IMR-90 (cell line): ENCODE measurements at regions not wholly inside any gene's neighbourhood (a gene's known extent, or its start where the extent isn't known, plus 50 kb on each side); places are given as distances from the start of the nearest gene placed in this dataset.

Experiments
- ATAC-seq: fragments of 200-7000 bp; cut with Tn5 transposase; 2 replicates; pipeline ENCODE4 v1.9.1; 2020; ENCODE audit warnings: low read depth, mild to moderate bottlenecking, moderate library complexity
- BruUV-seq: library from RNA; stranded (reverse); fragments of 400-500 nt; replicated peaks from 2 replicates; lab custom pipeline; 2021; lab: Mats Ljungman, UMichigan
- CTCF ChIA-PET: fragments of 300-600 bp; formaldehyde crosslinking; extraction: SDS; loops from one replicate; lab custom pipeline; 2021; ENCODE audit warnings: antibody characterized with exemption; lab: Yijun Ruan, JAX
- POLR2A ChIA-PET: fragments of 300-600 bp; sonication (Branson Sonifier 250); formaldehyde crosslinking; loops from one replicate; lab custom pipeline; 2022; ENCODE audit warnings: antibody characterized with exemption; ENCODE audit not compliant: unreplicated experiment; lab: Charles Lee
- DNase-seq: peaks from one replicate; pipeline ENCODE4 v3.0.0; 2013
- H2AFZ ChIP-seq: replicated peaks from 2 replicates; pipeline ENCODE3; 2013; ENCODE audit warnings: low read length, mild to moderate bottlenecking; ENCODE audit not compliant: poor library complexity
- H2AK5ac ChIP-seq: 2 replicates; pipeline ENCODE4 v1.6.1; 2013; ENCODE audit warnings: low read depth, low read length, inconsistent platforms
- H2AK9ac ChIP-seq: replicated peaks from 2 replicates; pipeline ENCODE3; 2013; ENCODE audit warnings: mild to moderate bottlenecking, low read depth, low read length, moderate library complexity; ENCODE audit not compliant: poor library complexity
- H2BK120ac ChIP-seq: 2 replicates; pipeline ENCODE4 v1.6.1; 2013; ENCODE audit warnings: low read depth, low read length, inconsistent platforms
- H2BK15ac ChIP-seq: 3 replicates; pipeline ENCODE4 v1.6.1; 2013; ENCODE audit warnings: low read depth, low read length, inconsistent platforms
- H2BK20ac ChIP-seq: 2 replicates; pipeline ENCODE4 v1.6.1; 2013; ENCODE audit warnings: low read depth, mild to moderate bottlenecking, inconsistent platforms, low read length, moderate library complexity
- H2BK5ac ChIP-seq: 2 replicates; pipeline ENCODE4 v1.6.1; 2013; ENCODE audit warnings: mild to moderate bottlenecking, low read depth, low read length, inconsistent platforms; ENCODE audit not compliant: poor library complexity, severe bottlenecking
- H3K14ac ChIP-seq: replicated peaks from 2 replicates; pipeline ENCODE4 v1.6.1; 2013; ENCODE audit warnings: low read depth, low read length, inconsistent platforms
- H3K18ac ChIP-seq: 2 replicates; pipeline ENCODE4 v1.6.1; 2013; ENCODE audit warnings: low read depth, low read length, control low read depth
- H3K23ac ChIP-seq: 2 replicates; pipeline ENCODE4 v1.6.1; 2013; ENCODE audit warnings: low read depth, low read length, inconsistent platforms
- H3K27ac ChIP-seq: 2 replicates; pipeline ENCODE4 v1.5.1; 2013; ENCODE audit warnings: mild to moderate bottlenecking, control low read depth, low read length; ENCODE audit not compliant: insufficient read depth
- H3K27me3 ChIP-seq: 2 replicates; pipeline ENCODE4 v1.6.1; 2013; ENCODE audit warnings: low read length; ENCODE audit not compliant: control insufficient read depth, insufficient read depth
- H3K36me3 ChIP-seq: 2 replicates; pipeline ENCODE4 v1.6.1; 2013; ENCODE audit warnings: low read length, mixed read lengths; ENCODE audit not compliant: control insufficient read depth, insufficient read depth
- H3K4ac ChIP-seq: 2 replicates; pipeline ENCODE4 v1.6.1; 2013; ENCODE audit warnings: low read depth, low read length, inconsistent platforms
- H3K4me1 ChIP-seq: 2 replicates; pipeline ENCODE4 v1.6.1; 2013; ENCODE audit warnings: low read length, mixed read lengths; ENCODE audit not compliant: control insufficient read depth, insufficient read depth
- H3K4me2 ChIP-seq: 2 replicates; pipeline ENCODE4 v1.6.1; 2013; ENCODE audit warnings: low read depth, mild to moderate bottlenecking, control low read depth, low read length, moderate library complexity
- H3K4me3 ChIP-seq: 2 replicates; pipeline ENCODE4 v1.5.1; 2013; ENCODE audit warnings: low read depth, mild to moderate bottlenecking, control low read depth, low read length, moderate library complexity; ENCODE audit not compliant: insufficient read depth
- H3K56ac ChIP-seq: 2 replicates; pipeline ENCODE4 v1.6.1; 2013; ENCODE audit warnings: low read length, inconsistent platforms; ENCODE audit not compliant: insufficient read depth; ENCODE audit errors: extremely low read depth
- H3K79me1 ChIP-seq, 2 experiments: 2 replicates each; pipeline ENCODE4 v1.6.1; 2013; ENCODE audit warnings: low read length in 2 of 2, inconsistent platforms in 1 of 2, low read depth in 1 of 2
- H3K9ac ChIP-seq: 2 replicates; pipeline ENCODE4 v1.6.1; 2013; ENCODE audit warnings: low read depth, low read length, control low read depth
- H3K9me1 ChIP-seq: 2 replicates; pipeline ENCODE4 v1.6.1; 2013; ENCODE audit warnings: low read length, inconsistent platforms; ENCODE audit not compliant: insufficient read depth
- H3K9me3 ChIP-seq: 2 replicates; pipeline ENCODE4 v1.6.1; 2013; ENCODE audit warnings: low read length; ENCODE audit not compliant: control insufficient read depth, insufficient read depth
- H4K20me1 ChIP-seq: 2 replicates; pipeline ENCODE4 v1.6.1; 2013; ENCODE audit warnings: low read length, inconsistent platforms; ENCODE audit not compliant: insufficient read depth
- H4K5ac ChIP-seq: 2 replicates; pipeline ENCODE4 v1.6.1; 2013; ENCODE audit warnings: mild to moderate bottlenecking, low read depth, low read length, control low read depth
- H4K8ac ChIP-seq, 2 experiments: 2 replicates each; pipeline ENCODE4 v1.6.1; 2013; ENCODE audit warnings: low read depth in 2 of 2, low read length in 2 of 2, control low read depth in 1 of 2, inconsistent platforms in 1 of 2
- H4K91ac ChIP-seq: 2 replicates; pipeline ENCODE4 v1.6.1; 2013; ENCODE audit warnings: low read depth, low read length, inconsistent platforms; ENCODE audit not compliant: insufficient read depth
- BHLHE40 ChIP-seq: fragments of 150-350 bp; IDR thresholded peaks from 2 replicates; pipeline ENCODE4 v1.6.1; 2016; ENCODE audit warnings: mild to moderate bottlenecking, low read depth, low read length
- CEBPB ChIP-seq: IDR thresholded peaks from 2 replicates; pipeline ENCODE4 v1.6.1; 2012; ENCODE audit warnings: low read depth, low read length, improper control_type of control experiment
- CHD1 ChIP-seq: IDR thresholded peaks from 2 replicates; pipeline ENCODE4 v1.6.1; 2012; ENCODE audit warnings: low read depth, low read length, improper control_type of control experiment
- CTCF ChIP-seq: conservative IDR thresholded peaks from 2 replicates; pipeline ENCODE4 v1.5.1; 2012; ENCODE audit warnings: mild to moderate bottlenecking, low read depth, low read length, improper control_type of control experiment
- ELK1 ChIP-seq: fragments of 150-350 bp; IDR thresholded peaks from 2 replicates; pipeline ENCODE4 v1.6.1; 2016; ENCODE audit warnings: low read depth, mild to moderate bottlenecking, low read length, moderate library complexity, borderline replicate concordance
- FOS ChIP-seq: fragments of 150-350 bp; IDR thresholded peaks from 2 replicates; pipeline ENCODE4 v1.6.1; 2016; ENCODE audit warnings: low read depth, low read length
- MAFK ChIP-seq: IDR thresholded peaks from 2 replicates; pipeline ENCODE4 v1.6.1; 2012; ENCODE audit warnings: low read depth, low read length, improper control_type of control experiment
- MAZ ChIP-seq: IDR thresholded peaks from 2 replicates; pipeline ENCODE4 v1.6.1; 2012; ENCODE audit warnings: low read depth, mild to moderate bottlenecking, low read length, improper control_type of control experiment, moderate library complexity, borderline replicate concordance
- MXI1 ChIP-seq: IDR thresholded peaks from 2 replicates; pipeline ENCODE4 v1.6.1; 2012; ENCODE audit warnings: low read depth, mild to moderate bottlenecking, low read length, moderate library complexity, borderline replicate concordance
- NFE2L2 ChIP-seq: fragments of 150-350 bp; IDR thresholded peaks from 2 replicates; pipeline ENCODE4 v1.6.1; 2016; ENCODE audit warnings: low read depth, mild to moderate bottlenecking, low read length
- POLR2A ChIP-seq: IDR thresholded peaks from 2 replicates; pipeline ENCODE4 v1.6.1; 2012; ENCODE audit warnings: mild to moderate bottlenecking, low read depth, low read length
- RAD21 ChIP-seq: IDR thresholded peaks from 2 replicates; pipeline ENCODE4 v1.6.1; 2012; ENCODE audit warnings: low read length, improper control_type of control experiment
- RCOR1 ChIP-seq: IDR thresholded peaks from 2 replicates; pipeline ENCODE4 v1.6.1; 2012; ENCODE audit warnings: mild to moderate bottlenecking, low read length, improper control_type of control experiment; ENCODE audit not compliant: insufficient replicate concordance
- RFX5 ChIP-seq: IDR thresholded peaks from 2 replicates; pipeline ENCODE4 v1.8.0; 2012; ENCODE audit warnings: low read depth, mild to moderate bottlenecking, low read length, moderate library complexity
- SMC3 ChIP-seq: fragments of 150-350 bp; IDR thresholded peaks from 2 replicates; pipeline ENCODE4 v1.6.1; 2016; ENCODE audit warnings: low read depth, mild to moderate bottlenecking, antibody characterized with exemption, low read length, moderate library complexity
- USF2 ChIP-seq: fragments of 150-350 bp; IDR thresholded peaks from 2 replicates; pipeline ENCODE4 v1.6.1; 2017; ENCODE audit warnings: mild to moderate bottlenecking, antibody characterized with exemption, low read length, low read depth
- WGBS, 2 experiments: methylation state at CpG; one replicate each; pipeline versions ENCODE4 v1.1.5 to v1.1.7; 2013; ENCODE audit warnings: missing lambda C conversion rate in 2 of 2; ENCODE audit not compliant: insufficient read length in 1 of 2; ENCODE audit errors: extremely low coverage in 2 of 2; 5-methylcytosine and 5-hydroxymethylcytosine counted together
- dilution Hi-C: fragments of 300-500 bp; cut with HindIII; formaldehyde crosslinking; loops from one replicate; pipeline ENCODE4 v1.14.3; 2018; ENCODE audit warnings: low sequenced_read_pairs; ENCODE audit not compliant: unreplicated experiment
- in situ Hi-C: fragments of 300-500 bp; cut with MboI; formaldehyde crosslinking; loops from 3 replicates; pipeline ENCODE4 v1.14.3; 2019; ENCODE audit warnings: low sequenced_read_pairs, inconsistent platforms, mixed read lengths
- intact Hi-C: fragments of 100-400 bp; cut with micrococcal nuclease; formaldehyde crosslinking; loops from 2 replicates; pipeline ENCODE4 v1.10.0; 2022

- Histone ChIP-seq H3K4me1 (no peaks in the 10 kb centered on the region), H4K5ac (no peak overlapping the region), H3K9me1 (no peaks in the 10 kb centered on the region), H3K18ac (no peak overlapping the region), H3K79me1 (no peaks in the 10 kb centered on the region), H4K91ac (no peak overlapping the region), H3K23ac (no peak overlapping the region), H3K27me3 (peaks cover 18% of the 10 kb centered on the region), H2BK20ac (no peak overlapping the region), H2BK5ac (no peak overlapping the region), H3K4me3 (no peak overlapping the region), H4K8ac (no peak overlapping the region), H3K27ac (no peak overlapping the region), H3K14ac (no peak overlapping the region), H3K4ac (no peak overlapping the region), H2BK15ac (no peak overlapping the region), H2AK5ac (no peak overlapping the region), H3K9me3 (no peaks in the 10 kb centered on the region), H3K9ac (no peak overlapping the region), H4K20me1 (no peaks in the 10 kb centered on the region), H3K56ac (no peak overlapping the region), H3K4me2 (no peak overlapping the region), H2BK120ac (no peak overlapping the region), H2AFZ (no peak overlapping the region), H3K36me3 (no peaks in the 10 kb centered on the region), H2AK9ac (no peak overlapping the region)
- in situ Hi-C loops (no loop called here), dilution Hi-C loops (no loop called here), intact Hi-C loops (no loop called here)
- no peak for ATAC-seq
- 77% methylated on average over 7 of the region's 19 CpGs; no CpG with 5 or more reads in 1 of the 2 experiments for WGBS, 2 experiments
- BruUV-seq = no TSS peak
- POLR2A ChIA-PET = no interaction called here
- TF ChIP-seq SMC3 = no peak
- no peak for TF ChIP-seq NFE2L2
- TF ChIP-seq CEBPB = no peak
- no peak for TF ChIP-seq CHD1
- TF ChIP-seq BHLHE40 = no peak
- no peak for TF ChIP-seq MXI1
- TF ChIP-seq ELK1 = no peak
- TF ChIP-seq MAZ = no peak
- TF ChIP-seq FOS = no peak
- TF ChIP-seq MAFK = no peak
- no peak for TF ChIP-seq CTCF
- no peak for TF ChIP-seq USF2
- no peak for TF ChIP-seq RCOR1
- no peak for TF ChIP-seq RFX5
- no peak for TF ChIP-seq POLR2A
- no peak for TF ChIP-seq RAD21
- CTCF ChIA-PET = no interaction called here
- DNase-seq = no peak
Observed at GRCh38 chr21:43301409-43302061, 125.4 kb downstream of the SIK1 start.
